ENCODE measurements at regions not wholly inside any gene's neighbourhood (a gene's known extent, or its start where the extent isn't known, plus 50 kb on each side); places are given as distances from the start of the nearest gene placed in this dataset.

DNA sequence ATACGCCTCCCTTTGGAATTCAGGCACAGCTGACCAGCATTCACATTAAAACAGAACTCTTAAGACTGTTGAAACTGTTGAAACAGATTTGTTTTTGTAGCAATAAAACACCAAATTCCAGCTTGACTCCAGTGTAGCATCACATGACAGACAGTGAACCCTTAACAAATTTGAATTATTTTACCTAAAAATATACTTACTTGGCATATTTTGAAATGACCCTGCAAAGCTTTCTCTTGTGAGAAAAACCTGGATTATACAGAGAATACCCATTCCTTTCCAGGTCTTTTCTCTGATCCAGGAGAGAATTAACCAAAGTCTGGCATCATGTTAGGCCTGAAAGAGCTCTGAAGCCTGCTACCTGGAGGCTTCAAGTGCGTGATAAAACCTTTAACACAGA, 410.3 kb downstream of the FOXG1 start:
- H3K36me3 Mint-ChIP-seq (ENCODE audit: insufficient read depth in 1 of 3, low read depth in 3 of 3) = peaks cover 0 to 24% (median 5%) of the 10 kb centered on the region in 3 experiments; a peak in 4 of 7 replicates
- Histone ChIP-seq H3K9ac (ENCODE audit: extremely low read depth, insufficient read length, low read length) (no peak overlapping the region), H3K14ac (ENCODE audit: insufficient read depth, low read length) (no peak overlapping the region), H4K91ac (ENCODE audit: insufficient read length, low read depth, low read length) (no peak overlapping the region), H2AK5ac (ENCODE audit: insufficient read length, low read length) (no peak overlapping the region), H3K23ac (ENCODE audit: insufficient read length, low read depth, low read length) (no peak overlapping the region), H3T11ph (ENCODE audit: low read length) (no peak overlapping the region), H3K9me3 (ENCODE audit: control insufficient read depth, low read depth, low read length) (no peaks in the 10 kb centered on the region), H2AFZ (ENCODE audit: low read length) (no peak overlapping the region), H3K4ac (ENCODE audit: low read depth, low read length) (no peak overlapping the region), H3K56ac (ENCODE audit: insufficient read length, low read depth, low read length) (no peak overlapping the region), H2BK15ac (ENCODE audit: low read depth, low read length) (no peak overlapping the region), H4K8ac (replicated peaks; ENCODE audit: insufficient read length, low read depth, low read length) (no peak overlapping the region), H4K5ac (ENCODE audit: insufficient read length, low read depth, low read length) (no peak overlapping the region), H3K18ac (ENCODE audit: insufficient read length, low read depth, low read length) (no peak overlapping the region), H2BK5ac (ENCODE audit: insufficient read length, low read length) (no peak overlapping the region), H3K27me3 (ENCODE audit: insufficient read depth, low read length) (no peaks in the 10 kb centered on the region), H2BK120ac (ENCODE audit: low read depth, low read length, poor library complexity, severe bottlenecking) (no peak overlapping the region), H3K27ac (ENCODE audit: insufficient read length, low read depth, low read length) (no peak overlapping the region), H3K79me2 (ENCODE audit: insufficient read depth, low read length) (no peaks in the 10 kb centered on the region), H2BK20ac (ENCODE audit: low read depth, low read length, poor library complexity, severe bottlenecking) (no peak overlapping the region), H3K79me1 (ENCODE audit: insufficient read depth, low read depth, low read length, poor library complexity, severe bottlenecking) (no peaks in the 10 kb centered on the region), H4K20me1 (ENCODE audit: control insufficient read depth, insufficient read depth, insufficient read length) (no peaks in the 10 kb centered on the region), H3K23me2 (ENCODE audit: insufficient read length, low read depth, low read length, poor library complexity, severe bottlenecking) (no peaks in the 10 kb centered on the region), H3K4me1 (ENCODE audit: insufficient read depth, low read length) (no peaks in the 10 kb centered on the region), H3K4me2 (ENCODE audit: insufficient read depth, insufficient read length, low read length) (no peak overlapping the region), H2BK12ac (ENCODE audit: insufficient read length, low read depth, low read length) (no peak overlapping the region)
- no peaks in the 10 kb centered on the region; the same call in 1 of the 2 replicates for H3K27me3 Mint-ChIP-seq (ENCODE audit: low read depth)
- no peak for DNase-seq
- H3K4me1 Mint-ChIP-seq = no peaks in the 10 kb centered on the region
- TF ChIP-seq, protein P1, sequence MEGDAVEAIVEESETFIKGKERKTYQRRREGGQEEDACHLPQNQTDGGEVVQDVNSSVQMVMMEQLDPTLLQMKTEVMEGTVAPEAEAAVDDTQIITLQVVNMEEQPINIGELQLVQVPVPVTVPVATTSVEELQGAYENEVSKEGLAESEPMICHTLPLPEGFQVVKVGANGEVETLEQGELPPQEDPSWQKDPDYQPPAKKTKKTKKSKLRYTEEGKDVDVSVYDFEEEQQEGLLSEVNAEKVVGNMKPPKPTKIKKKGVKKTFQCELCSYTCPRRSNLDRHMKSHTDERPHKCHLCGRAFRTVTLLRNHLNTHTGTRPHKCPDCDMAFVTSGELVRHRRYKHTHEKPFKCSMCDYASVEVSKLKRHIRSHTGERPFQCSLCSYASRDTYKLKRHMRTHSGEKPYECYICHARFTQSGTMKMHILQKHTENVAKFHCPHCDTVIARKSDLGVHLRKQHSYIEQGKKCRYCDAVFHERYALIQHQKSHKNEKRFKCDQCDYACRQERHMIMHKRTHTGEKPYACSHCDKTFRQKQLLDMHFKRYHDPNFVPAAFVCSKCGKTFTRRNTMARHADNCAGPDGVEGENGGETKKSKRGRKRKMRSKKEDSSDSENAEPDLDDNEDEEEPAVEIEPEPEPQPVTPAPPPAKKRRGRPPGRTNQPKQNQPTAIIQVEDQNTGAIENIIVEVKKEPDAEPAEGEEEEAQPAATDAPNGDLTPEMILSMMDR (conservative IDR thresholded peaks at IDR 0.05) = no peak
- H3K9me3 Mint-ChIP-seq = peaks cover 0 to 3% of the 10 kb centered on the region in 2 experiments
- H3K4me3 Mint-ChIP-seq = no peak overlapping the region
- no CpG with 5 or more reads among the region's 2 CpGs for WGBS (ENCODE audit: extremely low coverage, insufficient read length, low lambda C conversion rate)
- no peak overlapping the region for H3K27ac Mint-ChIP-seq

All from H9 (cell line).